ENCODE measurements at regions not wholly inside any gene's neighbourhood (a gene's known extent, or its start where the extent isn't known, plus 50 kb on each side); places are given as distances from the start of the nearest gene placed in this dataset.

GRCh38 chr2:125643128-125643527 is 1012.8 kb upstream of the GYPC start:
- Histone ChIP-seq H3K9ac (ENCODE audit: extremely low read depth, low read length, poor library complexity, severe bottlenecking) (no peak overlapping the region), H3K27me3 (ENCODE audit: control insufficient read depth, insufficient read depth, low read length, poor library complexity, severe bottlenecking) (peaks cover 4% of the 10 kb centered on the region), H3K27ac (ENCODE audit: low read depth, low read length) (no peak overlapping the region), H3K36me3 (ENCODE audit: control insufficient read depth, insufficient read depth, low read length) (no peaks in the 10 kb centered on the region), H3K9me3 (ENCODE audit: control insufficient read depth, low read length) (no peaks in the 10 kb centered on the region), H3K4me3 (ENCODE audit: low read length) (no peak overlapping the region), H3K4me1 (ENCODE audit: control insufficient read depth, insufficient read depth, low read length) (peaks cover 8% of the 10 kb centered on the region)
- Mint-ChIP-seq H3K9me3 (no peaks in the 10 kb centered on the region), H3K4me3 (no peak overlapping the region), H3K4me1 (peaks cover 7% of the 10 kb centered on the region), H3K27ac (no peak overlapping the region), H3K36me3 (ENCODE audit: low read depth) (no peaks in the 10 kb centered on the region), H3K27me3 (ENCODE audit: insufficient read depth) (peaks cover 1% of the 10 kb centered on the region)
- no peak for TF ChIP-seq CTCF (conservative IDR thresholded peaks at IDR 0.05)
- WGBS, 2 experiments (ENCODE audit: insufficient coverage in 1 of 2, insufficient read length in 1 of 2): 79 to 100% methylated on average over 1 to 2 of the region's 2 CpGs
- DNase-seq: no peak

- H3K27ac Mint-ChIP-seq: no peak overlapping the region
These were observed 1012.4 kb upstream of the GYPC start for GRCh38 chr2:125643585-125643984.

GRCh38 chr2:125644257-125644656 is 1011.7 kb upstream of the GYPC start:
- WGBS, 2 experiments (ENCODE audit: insufficient coverage in 1 of 2, insufficient read length in 1 of 2): 93% methylated on average over 1 of the region's 1 CpG; no CpG with 5 or more reads in 1 of the 2 experiments
- H3K27me3 Mint-ChIP-seq (ENCODE audit: insufficient read depth): peaks cover 1% of the 10 kb centered on the region
- Histone ChIP-seq H3K4me3 (ENCODE audit: low read length) (no peak overlapping the region), H3K4me1 (ENCODE audit: control insufficient read depth, insufficient read depth, low read length) (peaks cover 8% of the 10 kb centered on the region), H3K36me3 (ENCODE audit: control insufficient read depth, insufficient read depth, low read length) (no peaks in the 10 kb centered on the region), H3K9ac (ENCODE audit: extremely low read depth, low read length, poor library complexity, severe bottlenecking) (no peak overlapping the region), H3K9me3 (ENCODE audit: control insufficient read depth, low read length) (no peaks in the 10 kb centered on the region), H3K27me3 (ENCODE audit: control insufficient read depth, insufficient read depth, low read length, poor library complexity, severe bottlenecking) (peaks cover 4% of the 10 kb centered on the region), H3K27ac (ENCODE audit: low read depth, low read length) (no peak overlapping the region)
- H3K4me3 Mint-ChIP-seq: no peak overlapping the region
- H3K36me3 Mint-ChIP-seq (ENCODE audit: low read depth): no peaks in the 10 kb centered on the region
- peaks cover 14% of the 10 kb centered on the region for H3K4me1 Mint-ChIP-seq
- TF ChIP-seq CTCF (conservative IDR thresholded peaks at IDR 0.05): no peak
- H3K27ac Mint-ChIP-seq: no peak overlapping the region
- H3K9me3 Mint-ChIP-seq: no peaks in the 10 kb centered on the region
- no peak for DNase-seq

More at GRCh38 chr2:125643585-125643984, 1012.4 kb upstream of the GYPC start:
- 90 to 92% methylated on average over 2 to 8 of the region's 8 CpGs for WGBS, 2 experiments (ENCODE audit: insufficient coverage in 1 of 2, insufficient read length in 1 of 2)
- peaks cover 8% of the 10 kb centered on the region for H3K4me1 ChIP-seq (ENCODE audit: control insufficient read depth, insufficient read depth, low read length)
- H3K9ac ChIP-seq (ENCODE audit: extremely low read depth, low read length, poor library complexity, severe bottlenecking): no peak overlapping the region
- TF ChIP-seq CTCF (conservative IDR thresholded peaks at IDR 0.05): no peak
- no peak for DNase-seq
- peaks cover 4% of the 10 kb centered on the region for H3K27me3 ChIP-seq (ENCODE audit: control insufficient read depth, insufficient read depth, low read length, poor library complexity, severe bottlenecking)
- no peaks in the 10 kb centered on the region for H3K9me3 Mint-ChIP-seq
- no peaks in the 10 kb centered on the region for H3K36me3 Mint-ChIP-seq (ENCODE audit: low read depth)
- no peaks in the 10 kb centered on the region for H3K36me3 ChIP-seq (ENCODE audit: control insufficient read depth, insufficient read depth, low read length)
- H3K27ac ChIP-seq (ENCODE audit: low read depth, low read length): no peak overlapping the region
- H3K4me1 Mint-ChIP-seq: peaks cover 9% of the 10 kb centered on the region
- peaks cover 1% of the 10 kb centered on the region for H3K27me3 Mint-ChIP-seq (ENCODE audit: insufficient read depth)
- H3K9me3 ChIP-seq (ENCODE audit: control insufficient read depth, low read length): no peaks in the 10 kb centered on the region
- H3K4me3 Mint-ChIP-seq: no peak overlapping the region
- no peak overlapping the region for H3K4me3 ChIP-seq (ENCODE audit: low read length)
